WTC11 (cell line): ENCODE measurements at regions not wholly inside any gene's neighbourhood (a gene's known extent, or its start where the extent isn't known, plus 50 kb on each side); places are given as distances from the start of the nearest gene placed in this dataset.
"Not testable (repeated sequence)": the region's sequence is repeated elsewhere in the genome, so short reads cannot be mapped to it uniquely, and the experiment has no call there.

Experiments
- ATAC-seq: fragments of 200-7000 bp; cut with Tn5 transposase; 2 replicates; pipeline ENCODE4 v1.10.0; 2021; ENCODE audit warnings: mild to moderate bottlenecking, moderate library complexity
- CTCF ChIA-PET: fragments of 300-600 bp; sonication (Branson Sonifier 250); formaldehyde crosslinking; loops from one replicate; lab custom pipeline; 2021; ENCODE audit warnings: antibody characterized with exemption; lab: Charles Lee
- POLR2A ChIA-PET: fragments of 350-600 bp; sonication (Branson Sonifier 250); formaldehyde crosslinking; loops from one replicate; lab custom pipeline; 2021; ENCODE audit warnings: antibody characterized with exemption; lab: Charles Lee
- DNase-seq: peaks from one replicate; pipeline ENCODE4 v3.0.0; 2021; ENCODE audit warnings: low spot score
- H3K27ac Mint-ChIP-seq: 2 replicates; pipeline ENCODE4 v1.8.0; 2021; ENCODE audit warnings: mixed read lengths
- H3K27me3 Mint-ChIP-seq: 2 replicates; pipeline ENCODE4 v1.8.0; 2021; ENCODE audit warnings: low read depth, mild to moderate bottlenecking, moderate library complexity, mixed read lengths
- H3K36me3 Mint-ChIP-seq: 2 replicates; pipeline ENCODE4 v1.8.0; 2021; ENCODE audit warnings: mixed read lengths
- H3K4me1 Mint-ChIP-seq: 2 replicates; pipeline ENCODE4 v1.8.0; 2022; ENCODE audit warnings: mixed read lengths
- H3K4me3 Mint-ChIP-seq: 2 replicates; pipeline ENCODE4 v1.8.0; 2021; ENCODE audit warnings: mild to moderate bottlenecking, moderate library complexity, mixed read lengths
- H3K9me3 Mint-ChIP-seq: 2 replicates; pipeline ENCODE4 v1.8.0; 2021; ENCODE audit warnings: mixed read lengths
- ATF2 ChIP-seq: sonication (generic); formaldehyde crosslinking; IDR thresholded peaks from 2 replicates; pipeline ENCODE4 v1.8.1; 2022; ENCODE audit warnings: low read depth, missing genetic modification reagents, borderline replicate concordance
- ELF4 ChIP-seq: sonication (generic); formaldehyde crosslinking; IDR thresholded peaks from 2 replicates; pipeline ENCODE4 v1.8.1; 2022; ENCODE audit warnings: low read depth, mild to moderate bottlenecking, moderate library complexity, missing genetic modification reagents
- ESRRA ChIP-seq: sonication (generic); formaldehyde crosslinking; IDR thresholded peaks from 2 replicates; pipeline ENCODE4 v1.8.1; 2022; ENCODE audit warnings: mild to moderate bottlenecking, missing genetic modification reagents, borderline replicate concordance
- IRF2 ChIP-seq: sonication (generic); formaldehyde crosslinking; IDR thresholded peaks from 2 replicates; pipeline ENCODE4 v1.8.0; 2022; ENCODE audit warnings: low read depth, missing genetic modification reagents, borderline replicate concordance
- JAZF1 ChIP-seq: fragments of 250-450 bp; sonication (Bioruptor Pico); IDR thresholded peaks from 2 replicates; pipeline ENCODE4 v1.9.0; 2021; ENCODE audit warnings: moderate library complexity, mild to moderate bottlenecking, inconsistent platforms
- MAX ChIP-seq: sonication (generic); formaldehyde crosslinking; IDR thresholded peaks from 2 replicates; pipeline ENCODE4 v1.8.0; 2022; ENCODE audit warnings: mild to moderate bottlenecking, missing genetic modification reagents
- MYBL2 ChIP-seq: sonication (generic); formaldehyde crosslinking; IDR thresholded peaks from 2 replicates; pipeline ENCODE4 v1.8.1; 2023; ENCODE audit warnings: mild to moderate bottlenecking, moderate library complexity, missing genetic modification reagents
- SOX15 ChIP-seq: fragments of 250-450 bp; sonication (Bioruptor Pico); IDR thresholded peaks from 2 replicates; pipeline ENCODE4 v1.9.0; 2021; ENCODE audit warnings: mild to moderate bottlenecking
- TP53 ChIP-seq: sonication (generic); formaldehyde crosslinking; IDR thresholded peaks from 2 replicates; pipeline ENCODE4 v1.8.1; 2023; ENCODE audit warnings: mild to moderate bottlenecking, missing genetic modification reagents
- ZSCAN18 ChIP-seq: fragments of 250-450 bp; sonication (Bioruptor Pico); IDR thresholded peaks from 2 replicates; pipeline ENCODE4 v2.1.2; 2022; ENCODE audit warnings: mild to moderate bottlenecking, moderate library complexity
- TF ChIP-seq, protein P1 (sequence below): fragments of 250-450 bp; sonication (Bioruptor Pico); IDR thresholded peaks from 2 replicates; pipeline ENCODE4 v1.9.0; 2021; ENCODE audit warnings: mild to moderate bottlenecking
- TF ChIP-seq, protein P2 (sequence below): sonication (generic); formaldehyde crosslinking; IDR thresholded peaks from 2 replicates; pipeline ENCODE4 v1.8.1; 2023; ENCODE audit warnings: mild to moderate bottlenecking, missing genetic modification reagents, moderate library complexity
- TF ChIP-seq, protein P3 (sequence below): fragments of 200-600 bp; IDR thresholded peaks from 2 replicates; pipeline ENCODE4 v1.8.0; 2022; ENCODE audit warnings: antibody characterized with exemption

- TF ChIP-seq, protein P1, sequence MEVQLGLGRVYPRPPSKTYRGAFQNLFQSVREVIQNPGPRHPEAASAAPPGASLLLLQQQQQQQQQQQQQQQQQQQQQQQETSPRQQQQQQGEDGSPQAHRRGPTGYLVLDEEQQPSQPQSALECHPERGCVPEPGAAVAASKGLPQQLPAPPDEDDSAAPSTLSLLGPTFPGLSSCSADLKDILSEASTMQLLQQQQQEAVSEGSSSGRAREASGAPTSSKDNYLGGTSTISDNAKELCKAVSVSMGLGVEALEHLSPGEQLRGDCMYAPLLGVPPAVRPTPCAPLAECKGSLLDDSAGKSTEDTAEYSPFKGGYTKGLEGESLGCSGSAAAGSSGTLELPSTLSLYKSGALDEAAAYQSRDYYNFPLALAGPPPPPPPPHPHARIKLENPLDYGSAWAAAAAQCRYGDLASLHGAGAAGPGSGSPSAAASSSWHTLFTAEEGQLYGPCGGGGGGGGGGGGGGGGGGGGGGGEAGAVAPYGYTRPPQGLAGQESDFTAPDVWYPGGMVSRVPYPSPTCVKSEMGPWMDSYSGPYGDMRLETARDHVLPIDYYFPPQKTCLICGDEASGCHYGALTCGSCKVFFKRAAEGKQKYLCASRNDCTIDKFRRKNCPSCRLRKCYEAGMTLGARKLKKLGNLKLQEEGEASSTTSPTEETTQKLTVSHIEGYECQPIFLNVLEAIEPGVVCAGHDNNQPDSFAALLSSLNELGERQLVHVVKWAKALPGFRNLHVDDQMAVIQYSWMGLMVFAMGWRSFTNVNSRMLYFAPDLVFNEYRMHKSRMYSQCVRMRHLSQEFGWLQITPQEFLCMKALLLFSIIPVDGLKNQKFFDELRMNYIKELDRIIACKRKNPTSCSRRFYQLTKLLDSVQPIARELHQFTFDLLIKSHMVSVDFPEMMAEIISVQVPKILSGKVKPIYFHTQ (CRISPR knock-in tag) = no peak
- TF ChIP-seq IRF2 (CRISPR knock-in tag) (no peak), ELF4 (CRISPR knock-in tag) (no peak), MAX (CRISPR knock-in tag) (no peak)
These were observed 126.6 kb upstream of the PARD3 start (continued) for GRCh38 chr10:34941471-34942357.

GRCh38 chr10:34940436-34940835, 125.3 kb upstream of the PARD3 start:
- Mint-ChIP-seq H3K27me3 (no peaks in the 10 kb centered on the region), H3K27ac (peak overlapping the region; percentile 13; the same call in 1 of the 2 replicates), H3K36me3 (no peaks in the 10 kb centered on the region), H3K9me3 (peaks cover 6% of the 10 kb centered on the region; the same call in 1 of the 2 replicates), H3K4me3 (no peak overlapping the region), H3K4me1 (peaks cover 47% of the 10 kb centered on the region)
- TF ChIP-seq MYBL2 (no peak), ZSCAN18 (no peak), TP53 (no peak), SOX15 (no peak), JAZF1 (CRISPR knock-in tag) (no peak), ESRRA (CRISPR knock-in tag) (no peak)
- TF ChIP-seq, protein P2, sequence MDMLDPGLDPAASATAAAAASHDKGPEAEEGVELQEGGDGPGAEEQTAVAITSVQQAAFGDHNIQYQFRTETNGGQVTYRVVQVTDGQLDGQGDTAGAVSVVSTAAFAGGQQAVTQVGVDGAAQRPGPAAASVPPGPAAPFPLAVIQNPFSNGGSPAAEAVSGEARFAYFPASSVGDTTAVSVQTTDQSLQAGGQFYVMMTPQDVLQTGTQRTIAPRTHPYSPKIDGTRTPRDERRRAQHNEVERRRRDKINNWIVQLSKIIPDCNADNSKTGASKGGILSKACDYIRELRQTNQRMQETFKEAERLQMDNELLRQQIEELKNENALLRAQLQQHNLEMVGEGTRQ (CRISPR knock-in tag) = no peak
- TF ChIP-seq, protein P3, sequence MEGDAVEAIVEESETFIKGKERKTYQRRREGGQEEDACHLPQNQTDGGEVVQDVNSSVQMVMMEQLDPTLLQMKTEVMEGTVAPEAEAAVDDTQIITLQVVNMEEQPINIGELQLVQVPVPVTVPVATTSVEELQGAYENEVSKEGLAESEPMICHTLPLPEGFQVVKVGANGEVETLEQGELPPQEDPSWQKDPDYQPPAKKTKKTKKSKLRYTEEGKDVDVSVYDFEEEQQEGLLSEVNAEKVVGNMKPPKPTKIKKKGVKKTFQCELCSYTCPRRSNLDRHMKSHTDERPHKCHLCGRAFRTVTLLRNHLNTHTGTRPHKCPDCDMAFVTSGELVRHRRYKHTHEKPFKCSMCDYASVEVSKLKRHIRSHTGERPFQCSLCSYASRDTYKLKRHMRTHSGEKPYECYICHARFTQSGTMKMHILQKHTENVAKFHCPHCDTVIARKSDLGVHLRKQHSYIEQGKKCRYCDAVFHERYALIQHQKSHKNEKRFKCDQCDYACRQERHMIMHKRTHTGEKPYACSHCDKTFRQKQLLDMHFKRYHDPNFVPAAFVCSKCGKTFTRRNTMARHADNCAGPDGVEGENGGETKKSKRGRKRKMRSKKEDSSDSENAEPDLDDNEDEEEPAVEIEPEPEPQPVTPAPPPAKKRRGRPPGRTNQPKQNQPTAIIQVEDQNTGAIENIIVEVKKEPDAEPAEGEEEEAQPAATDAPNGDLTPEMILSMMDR = no peak
- no peak for ATAC-seq
- ChIA-PET CTCF (no interaction called here), POLR2A (no interaction called here)
- no peak for DNase-seq

GRCh38 chr10:34938399-34938670, 123.2 kb upstream of the PARD3 start:
- no peak for ATAC-seq
- POLR2A ChIA-PET = no interaction called here
- no peaks in the 10 kb centered on the region for H3K36me3 Mint-ChIP-seq
- H3K4me1 Mint-ChIP-seq = peaks cover 43% of the 10 kb centered on the region
- no peak overlapping the region for H3K4me3 Mint-ChIP-seq
- no peak overlapping the region for H3K27ac Mint-ChIP-seq
- TF ChIP-seq MYBL2 (no peak), ATF2 (CRISPR knock-in tag) (no peak)
- TF ChIP-seq, all 79 proteins: peak for 0
- CTCF ChIA-PET = interaction anchor here (0.6 to 1.8 kb wide), 30 partner anchors 8 to 490 kb away, joined by 3 to 10 read pairs (median 4); no protein-coding TSS in a partner anchor
- DNase-seq = no peak
- H3K9me3 Mint-ChIP-seq = peaks cover 6% of the 10 kb centered on the region; the same call in 1 of the 2 replicates
- no peaks in the 10 kb centered on the region for H3K27me3 Mint-ChIP-seq

DNA sequence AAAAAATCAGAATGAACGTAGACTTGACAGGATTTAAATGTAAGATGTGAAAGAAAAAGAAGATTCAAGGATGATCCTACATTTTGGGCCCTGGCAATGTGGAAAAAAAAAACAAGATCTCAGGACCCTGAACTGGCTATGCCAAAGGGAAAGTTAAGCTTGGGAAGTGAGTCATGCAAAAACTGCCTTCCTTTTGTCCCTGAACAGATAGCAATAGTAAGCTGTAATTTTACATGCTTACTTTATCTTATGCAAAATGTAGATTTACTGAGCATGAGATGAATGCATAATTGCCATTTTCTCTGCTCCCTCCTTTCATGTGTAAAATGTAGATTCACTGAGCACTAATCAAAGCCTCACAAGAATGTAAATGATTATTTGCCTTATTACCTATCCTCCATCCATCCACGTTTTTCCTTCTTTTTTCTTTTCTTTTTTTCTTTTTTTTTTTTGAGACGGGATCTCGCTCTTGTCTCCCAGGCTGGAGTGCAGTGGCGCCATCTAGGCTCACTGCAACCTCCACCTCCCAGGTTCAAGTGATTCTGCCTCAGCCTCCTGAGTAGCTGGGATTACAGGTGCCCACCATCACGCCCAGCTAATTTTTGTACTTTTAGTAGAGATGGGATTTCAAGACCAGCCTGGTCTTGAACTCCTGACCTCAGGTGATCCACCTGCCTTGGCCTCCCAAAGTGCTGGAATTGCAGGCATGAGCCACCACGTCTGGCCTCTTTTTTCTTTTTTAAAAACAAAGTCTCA, 122.7 kb upstream of the PARD3 start:
- Mint-ChIP-seq H3K27ac (peak overlapping the region; percentile 48; the same call in 1 of the 2 replicates), H3K4me1 (peaks cover 43% of the 10 kb centered on the region)
- H3K36me3 Mint-ChIP-seq, POLR2A ChIA-PET, H3K9me3 Mint-ChIP-seq, H3K27me3 Mint-ChIP-seq, H3K4me3 Mint-ChIP-seq, DNase-seq: not testable (repeated sequence)
- CTCF ChIA-PET = interaction anchor here (0.6 to 1.8 kb wide), 31 partner anchors 8 to 489 kb away, joined by 3 to 10 read pairs (median 4); no protein-coding TSS in a partner anchor
- peak; percentile 34 for ATAC-seq
